Stromal cell of bone marrow (primary cell): ENCODE measurements at regions not wholly inside any gene's neighbourhood (a gene's known extent, or its start where the extent isn't known, plus 50 kb on each side); places are given as distances from the start of the nearest gene placed in this dataset.
"Not testable (repeated sequence)": the region's sequence is repeated elsewhere in the genome, so short reads cannot be mapped to it uniquely, and the experiment has no call there.

ENCODE experiments used
- DNase-seq: peaks from one replicate; pipeline ENCODE4 v3.0.0-alpha.2; 2012; ENCODE audit warnings: low read depth

DNA sequence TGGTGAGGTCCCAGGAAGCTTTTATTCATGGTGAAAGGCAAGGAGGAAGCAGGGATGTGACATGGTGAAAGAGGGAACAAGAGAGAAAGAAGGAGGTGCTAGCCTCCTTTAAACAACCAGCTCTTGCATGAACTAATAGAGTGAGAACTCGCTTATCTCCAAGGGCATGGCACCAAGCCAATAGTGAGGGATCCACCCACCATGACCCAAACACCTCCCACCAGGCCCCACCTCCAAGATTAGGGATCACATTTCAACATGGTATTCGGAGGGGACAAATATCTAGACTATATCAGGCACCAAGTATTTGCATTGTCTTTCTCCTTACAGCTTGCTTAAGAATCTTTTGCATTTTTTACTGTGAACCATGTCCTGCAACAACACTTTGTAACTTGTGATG, 91.9 kb upstream of the DHRS4 start:
- DNase-seq, result no peak

- no peak for DNase-seq
Measured at GRCh38 chr14:23862513-23862912, 91.1 kb upstream of the DHRS4 start.

DNA sequence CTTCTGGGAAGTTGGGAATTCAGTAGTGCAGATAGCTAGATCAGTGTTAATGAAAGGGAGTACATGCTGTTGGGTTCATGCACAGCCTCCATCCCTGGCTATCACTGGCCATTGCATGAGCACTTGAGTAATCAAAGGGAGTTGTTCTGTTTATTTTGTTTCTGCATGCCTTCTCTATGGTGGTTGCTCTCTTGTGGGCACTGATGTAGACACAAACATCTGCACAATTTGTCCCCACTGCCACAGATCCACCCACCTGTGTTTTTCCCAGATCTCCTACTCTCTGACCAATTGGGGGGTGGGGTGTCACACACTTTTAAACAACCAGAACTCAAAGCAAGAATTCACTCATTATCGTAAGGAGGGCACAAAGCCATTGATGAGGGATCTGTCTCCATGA, 89.7 kb upstream of the DHRS4 start:
- DNase-seq, result no peak

DNA sequence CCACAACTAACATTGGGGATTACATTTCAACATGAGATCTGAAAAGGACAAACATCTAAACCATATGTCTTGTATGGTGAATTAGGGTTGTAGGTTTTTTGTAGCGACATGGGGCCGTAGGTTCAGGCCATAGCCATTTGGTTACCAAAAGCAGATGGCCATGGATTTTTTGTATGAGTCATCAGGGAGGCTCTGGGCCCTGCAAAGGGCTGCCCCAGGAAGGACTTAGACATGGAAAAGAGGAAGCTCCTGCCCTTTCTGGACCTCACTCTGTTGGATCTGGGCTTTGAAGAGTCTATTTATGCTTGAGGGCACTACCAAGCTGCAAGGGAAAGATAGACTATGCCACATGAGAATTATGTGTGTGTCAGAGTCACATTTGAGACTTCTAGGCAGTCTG, 89.3 kb upstream of the DHRS4 start:
- DNase-seq, result no peak

- DNase-seq, result no peak
Measured at GRCh38 chr14:23864861-23865260, 88.7 kb upstream of the DHRS4 start.

DNA sequence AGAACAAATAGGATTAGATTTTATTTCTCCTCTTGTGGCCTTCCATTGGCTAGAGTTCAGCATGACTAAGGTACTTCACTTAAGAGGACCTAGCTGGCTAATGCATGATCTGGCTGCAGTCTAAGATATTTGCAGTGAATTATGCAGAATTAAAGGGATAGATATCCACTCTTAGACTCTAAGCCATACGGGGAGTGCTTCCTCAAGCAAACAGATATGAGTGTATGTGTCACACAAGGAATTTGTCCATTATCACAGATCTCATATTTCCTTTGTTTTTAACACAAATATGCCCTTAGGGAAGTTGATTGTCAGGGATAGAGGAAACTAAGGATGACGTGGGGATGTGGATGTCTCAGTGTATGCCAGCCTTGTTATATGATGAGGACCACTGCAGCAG, 88.1 kb upstream of the DHRS4 start:
- DNase-seq, result no peak

GRCh38 chr14:23866269-23866668, 87.3 kb upstream of the DHRS4 start:
- DNase-seq, result no peak

GRCh38 chr14:23869078-23869719, 84.4 kb upstream of the DHRS4 start:
- DNase-seq, result no peak

- DNase-seq, result no peak
Measured at GRCh38 chr14:23876160-23876750, 77.3 kb upstream of the DHRS4 start.

DNA sequence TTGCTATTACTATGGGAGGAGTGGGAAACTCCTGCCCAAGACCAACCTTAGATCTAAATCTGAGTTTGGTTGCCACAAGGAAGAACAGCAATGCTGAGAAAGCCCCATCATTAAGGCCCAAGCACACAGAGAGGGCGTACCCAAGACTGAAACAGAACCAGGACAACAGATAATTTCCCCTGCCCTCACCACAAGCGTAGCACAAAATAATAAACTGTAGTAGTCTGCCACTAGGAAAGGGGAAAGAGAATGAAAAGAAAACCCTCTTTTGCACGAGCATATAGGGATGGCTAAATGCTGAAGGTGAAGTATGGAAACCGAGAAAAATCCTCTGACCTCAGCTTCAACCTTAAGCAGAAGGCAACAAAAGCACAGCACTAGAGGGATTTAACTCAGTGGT, 76.5 kb upstream of the DHRS4 start:
- DNase-seq, result no peak

GRCh38 chr14:23877538-23878180, 75.9 kb upstream of the DHRS4 start:
- DNase-seq, result no peak

DNA sequence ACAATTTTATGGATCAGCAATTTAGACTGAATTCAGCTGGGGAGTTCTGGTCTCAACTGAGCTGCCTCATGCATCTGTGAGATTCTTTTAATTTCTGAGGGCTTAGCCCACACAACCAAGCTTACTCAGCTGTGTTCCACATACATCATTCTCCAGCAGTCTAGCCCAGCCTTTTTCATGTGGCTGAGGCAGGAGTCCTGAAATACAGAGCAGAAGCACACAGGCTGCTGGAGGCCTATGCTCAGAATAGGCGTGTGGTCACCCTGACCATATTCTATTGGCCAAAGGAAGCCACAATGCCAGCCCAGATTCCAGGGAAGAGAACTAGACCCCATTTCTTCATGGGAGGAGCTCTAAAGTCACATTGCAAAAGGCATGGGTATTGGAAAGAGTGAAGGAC, 72.3 kb upstream of the DHRS4 start:
- no peak for DNase-seq

DNA sequence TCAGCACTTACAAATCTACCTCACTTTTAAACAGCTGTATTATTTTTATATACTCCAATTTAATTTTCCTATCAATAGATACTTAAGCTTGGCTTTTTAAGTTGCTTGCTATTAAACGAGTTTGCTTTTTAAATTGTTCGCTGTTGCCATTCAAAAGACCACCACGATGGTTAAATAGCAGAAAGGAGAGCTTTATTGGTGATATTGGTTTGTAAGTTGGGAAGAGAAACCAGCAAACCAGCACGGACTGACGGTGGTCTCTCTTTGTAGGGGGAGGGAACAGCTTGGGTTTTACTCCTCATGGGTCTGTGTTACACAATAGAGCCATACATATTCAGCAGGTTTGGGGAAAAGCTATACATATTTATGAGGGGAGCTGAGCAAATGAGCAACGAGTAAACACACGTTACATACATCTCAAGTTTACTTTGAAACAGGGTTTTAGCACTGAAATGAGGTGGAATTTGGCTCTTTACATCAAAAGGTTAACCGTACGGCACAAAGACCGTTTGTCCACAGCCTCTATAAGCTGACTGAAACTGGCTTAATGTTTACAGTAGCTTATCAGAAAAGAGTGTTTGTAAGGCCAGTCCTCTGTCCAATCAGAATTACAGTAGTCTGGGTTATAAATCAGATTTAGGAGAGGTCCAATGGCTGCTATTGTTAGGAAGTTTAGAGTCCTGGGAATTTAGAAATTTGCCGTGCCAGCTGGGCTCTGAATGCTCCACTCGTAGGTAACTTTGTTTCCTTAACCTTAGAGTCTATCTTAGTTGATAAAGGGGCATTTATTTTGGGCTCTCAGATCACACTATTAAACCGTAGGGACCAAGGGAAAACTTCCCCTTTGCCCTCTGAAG, 69.7 kb upstream of the DHRS4 start:
- no peak for DNase-seq

- DNase-seq, result no peak
Measured at GRCh38 chr14:23884541-23884904, 69.0 kb upstream of the DHRS4 start.

DNA sequence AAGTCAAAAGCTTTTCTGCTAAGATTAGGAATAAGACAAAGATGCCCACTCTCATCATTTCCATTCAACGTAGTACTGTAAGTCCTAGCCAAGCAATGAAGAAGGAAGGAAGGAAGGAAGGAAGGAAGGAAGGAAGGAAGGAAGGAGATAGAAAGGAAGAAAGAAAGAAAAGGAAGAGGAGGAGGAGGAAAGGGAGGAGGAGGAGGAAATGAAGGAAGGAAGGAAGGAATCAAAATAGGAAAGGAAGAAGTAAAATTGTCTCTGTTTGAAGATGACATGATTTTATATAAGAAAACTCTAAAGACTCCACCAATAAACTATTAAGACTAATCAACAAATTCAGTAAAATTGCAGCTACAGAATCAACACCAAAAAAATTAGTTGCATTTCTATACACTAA, 66.0 kb upstream of the DHRS4 start:
- DNase-seq, result no peak

- DNase-seq, result not testable (repeated sequence)
Measured at GRCh38 chr14:23891717-23892116, 61.9 kb upstream of the DHRS4 start.

DNA sequence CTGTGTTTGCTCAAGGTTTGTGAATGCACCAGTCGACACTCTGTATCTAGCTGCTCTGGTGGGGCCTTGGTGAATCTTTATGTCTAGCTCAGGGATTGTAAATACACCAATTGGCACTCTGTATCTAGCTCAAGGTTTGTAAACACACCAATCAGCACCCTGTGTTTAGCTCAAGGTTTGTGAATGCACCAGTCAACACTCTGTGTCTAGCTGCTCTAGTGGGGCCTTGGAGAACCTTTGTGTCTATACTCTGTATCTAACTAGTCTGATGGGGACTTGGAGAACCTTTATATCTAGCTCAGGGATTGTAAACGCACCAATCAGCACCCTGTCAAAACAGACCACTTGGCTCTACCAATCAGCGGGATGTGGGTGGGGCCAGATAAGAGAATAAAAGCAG, 61.3 kb upstream of the DHRS4 start:
- not testable (repeated sequence) for DNase-seq

GRCh38 chr14:23894362-23895052, 59.1 kb upstream of the DHRS4 start:
- no peak for DNase-seq

GRCh38 chr14:23895053-23895419, 58.5 kb upstream of the DHRS4 start:
- DNase-seq, result no peak

- no peak for DNase-seq
Measured at GRCh38 chr14:23895480-23895879, 58.1 kb upstream of the DHRS4 start.

DNA sequence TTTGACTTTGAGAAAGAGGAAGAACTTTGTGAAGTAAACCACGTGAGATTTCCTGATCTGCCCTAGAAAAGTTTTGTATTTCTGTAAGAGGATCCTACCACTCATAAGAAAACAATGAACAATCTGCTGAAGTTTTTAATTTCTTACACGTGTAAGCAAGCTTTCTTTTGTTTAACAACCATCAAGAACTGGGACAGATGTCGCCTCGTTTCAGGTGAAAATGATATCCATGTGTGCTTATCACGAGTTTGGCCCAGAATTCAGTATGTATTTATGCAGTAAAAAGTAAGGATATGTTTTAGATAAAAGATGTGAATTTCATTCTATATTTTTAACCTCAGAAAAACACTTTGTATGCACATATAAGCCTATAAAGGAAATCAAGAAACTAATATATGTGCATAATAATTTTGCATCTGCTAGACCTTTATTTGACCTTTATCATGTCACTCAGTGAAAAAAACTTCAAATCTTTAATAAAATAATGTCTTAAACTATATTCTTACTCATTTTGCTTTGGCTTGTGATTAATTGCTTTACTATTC, 56.9 kb upstream of the DHRS4 start:
- no peak for DNase-seq

DNA sequence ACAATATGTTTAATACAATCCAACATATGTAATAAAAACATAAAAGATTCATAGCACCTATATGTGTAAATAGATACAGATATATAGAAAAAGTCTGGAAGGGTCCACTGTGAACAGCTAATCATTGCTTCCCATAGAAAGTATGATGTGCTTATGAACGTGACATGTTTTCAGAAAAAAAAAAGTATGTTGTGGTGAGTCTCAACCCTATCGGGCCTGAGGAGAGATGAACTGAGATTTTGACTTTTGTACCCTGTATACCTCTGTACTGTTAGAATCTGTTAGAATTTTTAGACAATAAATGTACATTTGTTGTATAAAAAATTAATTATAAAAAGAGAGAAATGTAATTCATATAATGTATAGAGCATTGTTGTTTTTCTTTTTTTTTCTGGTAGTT, 56.3 kb upstream of the DHRS4 start:
- not testable (repeated sequence) for DNase-seq
